Hepatocyte (in vitro differentiated cells): ENCODE measurements at regions not wholly inside any gene's neighbourhood (a gene's known extent, or its start where the extent isn't known, plus 50 kb on each side); places are given as distances from the start of the nearest gene placed in this dataset.

Experiments used
- EZH2 ChIP-seq: fragments of 200-600 bp; sonication (generic); IDR thresholded peaks from 2 replicates; pipeline ENCODE4 v1.6.1; 2016; ENCODE audit warnings: antibody characterized with exemption, mild to moderate bottlenecking, borderline replicate concordance
- EZH2phosphoT487 ChIP-seq: fragments of 200-600 bp; sonication (generic); IDR thresholded peaks from one replicate; pipeline ENCODE4 v1.6.1; 2018; ENCODE audit warnings: antibody characterized with exemption, mild to moderate bottlenecking, low read depth, moderate library complexity; ENCODE audit not compliant: unreplicated experiment, severe bottlenecking
- TF ChIP-seq, protein P1 (sequence below): fragments of 200-600 bp; sonication (generic); IDR thresholded peaks from 2 replicates; pipeline ENCODE4 v1.5.1; 2016; ENCODE audit warnings: antibody characterized with exemption, mild to moderate bottlenecking; ENCODE audit not compliant: poor library complexity

DNA sequence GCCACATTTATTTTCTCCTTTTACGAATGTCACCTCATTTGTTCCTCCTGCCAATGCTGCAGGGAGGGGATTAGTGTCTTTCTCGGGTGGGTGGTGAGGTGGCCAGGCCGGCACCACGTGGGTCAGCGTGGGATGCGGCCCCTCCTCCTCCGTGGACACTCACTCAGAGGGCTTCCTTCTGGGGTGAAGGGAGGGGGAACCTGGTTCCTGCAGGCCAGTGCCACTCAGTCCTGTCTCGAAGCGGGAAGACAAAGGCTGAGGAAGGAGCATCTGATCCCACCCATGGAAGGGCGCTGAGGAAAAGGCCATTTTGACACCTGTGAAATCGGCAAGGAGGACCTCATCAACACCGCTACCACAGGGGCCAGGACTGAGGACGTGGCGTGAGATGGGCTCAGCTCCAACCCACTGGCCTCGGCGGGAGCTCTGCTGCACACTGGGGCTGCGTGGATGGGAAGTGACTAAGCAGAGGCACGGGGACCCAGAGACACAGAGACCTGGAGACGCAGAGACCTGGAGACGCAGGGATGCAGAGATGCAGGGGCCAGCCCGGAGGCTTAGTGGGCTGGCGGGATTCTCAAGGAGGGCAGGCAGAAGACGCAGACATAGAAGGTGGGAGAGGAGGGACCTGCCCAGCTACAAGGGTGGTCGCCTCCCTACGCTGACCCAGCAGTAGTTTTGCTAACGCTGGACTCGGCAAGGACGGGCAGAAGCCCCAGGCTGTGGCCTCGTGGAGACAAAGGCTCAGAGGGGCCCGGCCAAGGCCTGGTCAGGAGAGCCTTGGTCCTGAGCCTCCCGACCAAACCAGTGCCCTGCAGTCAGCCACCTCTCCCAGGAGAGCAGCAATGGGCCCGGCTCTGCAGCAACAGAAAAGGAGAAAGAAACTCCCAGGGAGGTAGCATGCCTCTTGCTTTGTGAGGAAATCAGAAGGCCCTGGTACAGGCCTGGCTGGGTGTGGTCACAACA, 1071.2 kb downstream of the BRD1 start:
- TF ChIP-seq, protein P1, sequence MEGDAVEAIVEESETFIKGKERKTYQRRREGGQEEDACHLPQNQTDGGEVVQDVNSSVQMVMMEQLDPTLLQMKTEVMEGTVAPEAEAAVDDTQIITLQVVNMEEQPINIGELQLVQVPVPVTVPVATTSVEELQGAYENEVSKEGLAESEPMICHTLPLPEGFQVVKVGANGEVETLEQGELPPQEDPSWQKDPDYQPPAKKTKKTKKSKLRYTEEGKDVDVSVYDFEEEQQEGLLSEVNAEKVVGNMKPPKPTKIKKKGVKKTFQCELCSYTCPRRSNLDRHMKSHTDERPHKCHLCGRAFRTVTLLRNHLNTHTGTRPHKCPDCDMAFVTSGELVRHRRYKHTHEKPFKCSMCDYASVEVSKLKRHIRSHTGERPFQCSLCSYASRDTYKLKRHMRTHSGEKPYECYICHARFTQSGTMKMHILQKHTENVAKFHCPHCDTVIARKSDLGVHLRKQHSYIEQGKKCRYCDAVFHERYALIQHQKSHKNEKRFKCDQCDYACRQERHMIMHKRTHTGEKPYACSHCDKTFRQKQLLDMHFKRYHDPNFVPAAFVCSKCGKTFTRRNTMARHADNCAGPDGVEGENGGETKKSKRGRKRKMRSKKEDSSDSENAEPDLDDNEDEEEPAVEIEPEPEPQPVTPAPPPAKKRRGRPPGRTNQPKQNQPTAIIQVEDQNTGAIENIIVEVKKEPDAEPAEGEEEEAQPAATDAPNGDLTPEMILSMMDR = no peak
- TF ChIP-seq EZH2phosphoT487 (no peak), EZH2 (no peak)
